ENCODE measurements at regions not wholly inside any gene's neighbourhood (a gene's known extent, or its start where the extent isn't known, plus 50 kb on each side); places are given as distances from the start of the nearest gene placed in this dataset.

- TF ChIP-seq, protein P1, sequence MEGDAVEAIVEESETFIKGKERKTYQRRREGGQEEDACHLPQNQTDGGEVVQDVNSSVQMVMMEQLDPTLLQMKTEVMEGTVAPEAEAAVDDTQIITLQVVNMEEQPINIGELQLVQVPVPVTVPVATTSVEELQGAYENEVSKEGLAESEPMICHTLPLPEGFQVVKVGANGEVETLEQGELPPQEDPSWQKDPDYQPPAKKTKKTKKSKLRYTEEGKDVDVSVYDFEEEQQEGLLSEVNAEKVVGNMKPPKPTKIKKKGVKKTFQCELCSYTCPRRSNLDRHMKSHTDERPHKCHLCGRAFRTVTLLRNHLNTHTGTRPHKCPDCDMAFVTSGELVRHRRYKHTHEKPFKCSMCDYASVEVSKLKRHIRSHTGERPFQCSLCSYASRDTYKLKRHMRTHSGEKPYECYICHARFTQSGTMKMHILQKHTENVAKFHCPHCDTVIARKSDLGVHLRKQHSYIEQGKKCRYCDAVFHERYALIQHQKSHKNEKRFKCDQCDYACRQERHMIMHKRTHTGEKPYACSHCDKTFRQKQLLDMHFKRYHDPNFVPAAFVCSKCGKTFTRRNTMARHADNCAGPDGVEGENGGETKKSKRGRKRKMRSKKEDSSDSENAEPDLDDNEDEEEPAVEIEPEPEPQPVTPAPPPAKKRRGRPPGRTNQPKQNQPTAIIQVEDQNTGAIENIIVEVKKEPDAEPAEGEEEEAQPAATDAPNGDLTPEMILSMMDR (conservative IDR thresholded peaks at IDR 0.05; ENCODE audit: low read length), result no peak
- no peak for TF ChIP-seq EZH2phosphoT487 (IDR thresholded peaks at IDR 0.05; ENCODE audit: borderline replicate concordance, low read depth, low read length)
Observed at GRCh38 chr4:98765771-98766170, 107.4 kb upstream of the TSPAN5 start.
